Gastrocnemius medialis (tissue), 4 donors: ENCODE measurements at regions not wholly inside any gene's neighbourhood (a gene's known extent, or its start where the extent isn't known, plus 50 kb on each side); places are given as distances from the start of the nearest gene placed in this dataset.

ENCODE experiments used
- ATAC-seq, 2 donors: fragments of 150-250 bp; one replicate each; pipeline ENCODE4 v1.9.1; 2016
- DNase-seq, 2 donors: peaks; one replicate each; pipeline ENCODE4 v3.0.0-alpha.2; 2019
- H3K27ac ChIP-seq, 4 donors: fragments of 200-600 bp; sonication (generic); 1 replicate in 1 of 4; 2 replicates in 3 of 4; pipeline ENCODE4 v1.5.1; 2016 to 2018; ENCODE audit warnings: mild to moderate bottlenecking in 2 of 4, moderate library complexity in 1 of 4
- H3K27me3 ChIP-seq, 3 donors: fragments of 200-600 bp; sonication (generic) in 2 of 3; 1 replicate in 1 of 3; 2 replicates in 2 of 3; pipeline versions ENCODE4 v1.5.1 to v1.6.0; 2016 to 2019; ENCODE audit warnings: mild to moderate bottlenecking in 1 of 3, moderate library complexity in 1 of 3
- H3K36me3 ChIP-seq, 2 donors: fragments of 200-600 bp; sonication (generic) in 1 of 2; one replicate each; pipeline ENCODE4 v1.5.1; 2017 to 2018
- H3K4me1 ChIP-seq, 2 donors: fragments of 200-600 bp; sonication (generic) in 1 of 2; one replicate each; pipeline ENCODE4 v1.5.1; 2016 to 2017; ENCODE audit warnings: mild to moderate bottlenecking in 2 of 2
- H3K4me3 ChIP-seq, 4 donors: fragments of 200-600 bp; sonication (generic) in 3 of 4; 1 replicate in 1 of 4; 2 replicates in 3 of 4; pipeline ENCODE4 v1.5.1; 2016 to 2019; ENCODE audit warnings: mild to moderate bottlenecking in 2 of 4
- H3K9me3 ChIP-seq, 3 donors: fragments of 200-600 bp; sonication (generic) in 2 of 3; 1 replicate in 1 of 3; 2 replicates in 2 of 3; pipeline ENCODE4 v1.5.1; 2016 to 2019
- CTCF ChIP-seq, 5 experiments: fragments of 450-650 bp in 3 of 5; fragments of 200-600 bp in 2 of 5; sonication (generic) in 2 of 5; IDR thresholded peaks in 4 of 5; conservative IDR thresholded peaks in 1 of 5; 1 replicate in 4 of 5; 2 replicates in 1 of 5; pipeline ENCODE4 v1.5.1; 2016 to 2019; ENCODE audit warnings: antibody characterized with exemption in 5 of 5, mild to moderate bottlenecking in 3 of 5, moderate library complexity in 3 of 5
- POLR2A ChIP-seq, 2 donors: fragments of 450-650 bp; IDR thresholded peaks; one replicate each; pipeline ENCODE4 v1.6.1; 2017; ENCODE audit warnings: antibody characterized with exemption in 2 of 2, mild to moderate bottlenecking in 2 of 2, moderate library complexity in 2 of 2
- in situ Hi-C, 4 donors: fragments of 200-750 bp; cut with MboI; loops; one replicate each; pipeline versions ENCODE4 v1.15.0 to v1.8.0; 2017; ENCODE audit warnings: low sequenced_read_pairs in 4 of 4
- intact Hi-C: fragments of 100-400 bp; cut with DNase I; formaldehyde crosslinking; loops from one replicate; pipeline ENCODE4 v1.15.1; 2023; ENCODE audit warnings: low total_unique reads

GRCh38 chr17:79412110-79412509 is 198.7 kb downstream of the RBFOX3 start:
- no peak for ATAC-seq
- TF ChIP-seq CTCF (IDR thresholded peaks at IDR 0.05 in 4 of 5, conservative IDR thresholded peaks at IDR 0.05 in 1 of 5) = no peak
- no peak for TF ChIP-seq POLR2A (IDR thresholded peaks at IDR 0.05)
- intact Hi-C loops = no loop called here
- DNase-seq = no peak
- in situ Hi-C loops = no loop called here
- Histone ChIP-seq H3K9me3 (no peaks in the 10 kb centered on the region), H3K27me3 (peaks cover 40 to 60% (median 46%) of the 10 kb centered on the region in 3 donors), H3K4me3 (no peak overlapping the region), H3K27ac (no peak overlapping the region), H3K4me1 (no peaks in the 10 kb centered on the region), H3K36me3 (no peaks in the 10 kb centered on the region)

- Histone ChIP-seq H3K27ac (no peak overlapping the region), H3K4me1 (no peaks in the 10 kb centered on the region), H3K4me3 (no peak overlapping the region), H3K36me3 (no peaks in the 10 kb centered on the region), H3K27me3 (peaks cover 41 to 63% (median 50%) of the 10 kb centered on the region in 3 donors), H3K9me3 (no peaks in the 10 kb centered on the region)
- intact Hi-C loops (no loop called here), in situ Hi-C loops (no loop called here)
- DNase-seq (no peak), ATAC-seq (no peak)
- no peak for TF ChIP-seq CTCF (IDR thresholded peaks at IDR 0.05 in 4 of 5, conservative IDR thresholded peaks at IDR 0.05 in 1 of 5)
- no peak for TF ChIP-seq POLR2A (IDR thresholded peaks at IDR 0.05)
Measured at GRCh38 chr17:79411419-79411818, 199.4 kb downstream of the RBFOX3 start.

GRCh38 chr17:79410681-79411080 is 200.2 kb downstream of the RBFOX3 start:
- DNase-seq (no peak), ATAC-seq (no peak)
- Histone ChIP-seq H3K27me3 (peaks cover 40 to 65% (median 50%) of the 10 kb centered on the region in 3 donors), H3K27ac (no peak overlapping the region), H3K9me3 (no peaks in the 10 kb centered on the region), H3K4me1 (no peaks in the 10 kb centered on the region), H3K4me3 (no peak overlapping the region), H3K36me3 (no peaks in the 10 kb centered on the region)
- intact Hi-C loops (no loop called here), in situ Hi-C loops (no loop called here)
- TF ChIP-seq POLR2A (IDR thresholded peaks at IDR 0.05) = no peak
- no peak for TF ChIP-seq CTCF (IDR thresholded peaks at IDR 0.05 in 4 of 5, conservative IDR thresholded peaks at IDR 0.05 in 1 of 5)

GRCh38 chr17:79408251-79408650 is 202.6 kb downstream of the RBFOX3 start:
- Histone ChIP-seq H3K9me3 (no peaks in the 10 kb centered on the region), H3K27me3 (peaks cover 37 to 51% (median 45%) of the 10 kb centered on the region in 3 donors), H3K27ac (no peak overlapping the region), H3K36me3 (no peaks in the 10 kb centered on the region), H3K4me3 (no peak overlapping the region), H3K4me1 (no peaks in the 10 kb centered on the region)
- intact Hi-C loops = no loop called here
- in situ Hi-C loops = no loop called here
- DNase-seq = no peak
- no peak for ATAC-seq
- TF ChIP-seq CTCF (IDR thresholded peaks at IDR 0.05 in 4 of 5, conservative IDR thresholded peaks at IDR 0.05 in 1 of 5) (no peak), POLR2A (IDR thresholded peaks at IDR 0.05) (no peak)

- no peak for TF ChIP-seq CTCF (IDR thresholded peaks at IDR 0.05 in 4 of 5, conservative IDR thresholded peaks at IDR 0.05 in 1 of 5)
- in situ Hi-C loops = no loop called here
- H3K4me1 ChIP-seq = no peaks in the 10 kb centered on the region
- no peak for ATAC-seq
- no peaks in the 10 kb centered on the region for H3K9me3 ChIP-seq
- no peak overlapping the region for H3K27ac ChIP-seq
- intact Hi-C loops = no loop called here
- H3K4me3 ChIP-seq = no peak overlapping the region
- no peaks in the 10 kb centered on the region for H3K36me3 ChIP-seq
- H3K27me3 ChIP-seq = peaks cover 37 to 59% (median 47%) of the 10 kb centered on the region in 3 donors
- no peak for DNase-seq
Measured at GRCh38 chr17:79407385-79407784, 203.5 kb downstream of the RBFOX3 start.
